H1 (cell line): ENCODE measurements at regions not wholly inside any gene's neighbourhood (a gene's known extent, or its start where the extent isn't known, plus 50 kb on each side); places are given as distances from the start of the nearest gene placed in this dataset.

Experiments used
- CTCF ChIA-PET: fragments of 300-600 bp; sonication (Branson Sonifier 250); formaldehyde crosslinking; loops from one replicate; lab custom pipeline; 2021; ENCODE audit not compliant: partially characterized antibody; lab: Charles Lee
- POLR2A ChIA-PET: fragments of 300-600 bp; sonication (Branson Sonifier 250); formaldehyde crosslinking; loops from one replicate; lab custom pipeline; 2021; ENCODE audit warnings: inconsistent platforms; ENCODE audit not compliant: partially characterized antibody; lab: Charles Lee
- DNase-seq, 2 experiments: peaks; one replicate each; pipeline versions ENCODE4 v3.0.0 to v3.0.0-alpha.2; 2010 to 2022; ENCODE audit warnings: low spot score in 2 of 2, low read depth in 1 of 2, mixed read lengths in 1 of 2
- FAIRE-seq: peaks from 2 replicates; lab custom pipeline; 2011; peaks lifted over from hg19 to GRCh38; lab: Jason Lieb, UNC
- H2AFZ ChIP-seq: 2 replicates; pipeline ENCODE4 v1.8.1; 2012; ENCODE audit warnings: low read length, inconsistent platforms
- H2AK5ac ChIP-seq: 2 replicates; pipeline ENCODE4 v1.6.1; 2013; ENCODE audit warnings: low read depth, low read length
- H2BK120ac ChIP-seq: replicated peaks from 2 replicates; pipeline ENCODE3; 2013; ENCODE audit warnings: low read depth, low read length, inconsistent platforms
- H2BK12ac ChIP-seq: 2 replicates; pipeline ENCODE4 v1.6.1; 2013; ENCODE audit warnings: low read depth, low read length
- H2BK15ac ChIP-seq: 2 replicates; pipeline ENCODE4 v1.6.1; 2013; ENCODE audit warnings: low read length
- H2BK20ac ChIP-seq: 2 replicates; pipeline ENCODE4 v1.6.1; 2013; ENCODE audit warnings: low read length
- H2BK5ac ChIP-seq: 2 replicates; pipeline ENCODE4 v1.6.1; 2013; ENCODE audit warnings: low read depth, low read length
- H3K14ac ChIP-seq: 2 replicates; pipeline ENCODE4 v1.6.1; 2013; ENCODE audit warnings: inconsistent platforms; ENCODE audit not compliant: insufficient read length
- H3K18ac ChIP-seq: 2 replicates; pipeline ENCODE4 v1.6.1; 2013; ENCODE audit warnings: low read length; ENCODE audit errors: extremely low read depth
- H3K23ac ChIP-seq: 2 replicates; pipeline ENCODE4 v1.6.1; 2013; ENCODE audit warnings: inconsistent platforms; ENCODE audit not compliant: insufficient read length
- H3K23me2 ChIP-seq: 2 replicates; pipeline ENCODE4 v1.6.1; 2013; ENCODE audit warnings: low read depth, low read length
- H3K27ac ChIP-seq: 2 replicates; pipeline ENCODE4 v1.6.1; 2011; ENCODE audit warnings: low read depth, low read length, inconsistent platforms
- H3K27me3 ChIP-seq, 4 experiments: replicated peaks in 1 of 4; 1 replicate in 1 of 4; 2 replicates in 3 of 4; pipeline versions ENCODE4 v1.6.1 to v1.8.1; 2011 to 2013; ENCODE audit warnings: low read length in 3 of 4, mild to moderate bottlenecking in 3 of 4, inconsistent platforms in 2 of 4, mixed read lengths in 2 of 4, moderate library complexity in 1 of 4; ENCODE audit not compliant: control insufficient read depth in 3 of 4, insufficient read depth in 3 of 4; ENCODE audit errors: extremely low read depth in 1 of 4
- H3K36me3 ChIP-seq, 4 experiments: 2 replicates each; pipeline versions ENCODE4 v1.6.1 to v1.8.1; 2011 to 2013; ENCODE audit warnings: mild to moderate bottlenecking in 4 of 4, low read length in 3 of 4, moderate library complexity in 2 of 4, control low read depth in 1 of 4, inconsistent platforms in 1 of 4; ENCODE audit not compliant: insufficient read depth in 4 of 4, control insufficient read depth in 2 of 4
- H3K4ac ChIP-seq: replicated peaks from 2 replicates; pipeline ENCODE3; 2013; ENCODE audit warnings: low read length, low read depth, mixed read lengths, inconsistent platforms; ENCODE audit not compliant: insufficient read length
- H3K4me1 ChIP-seq, 4 experiments: replicated peaks in 1 of 4; 1 replicate in 1 of 4; 2 replicates in 3 of 4; pipeline versions ENCODE4 v1.6.1 to v1.8.1; 2011 to 2013; ENCODE audit warnings: low read length in 3 of 4, inconsistent platforms in 2 of 4, mixed read lengths in 1 of 4; ENCODE audit not compliant: insufficient read depth in 4 of 4, control insufficient read depth in 3 of 4
- H3K4me2 ChIP-seq, 2 experiments: 2 replicates each; pipeline versions ENCODE4 v1.6.1 to v1.8.1; 2011 to 2013; ENCODE audit warnings: low read depth in 2 of 2, low read length in 2 of 2, control low read depth in 1 of 2, inconsistent platforms in 1 of 2, mild to moderate bottlenecking in 1 of 2; ENCODE audit not compliant: insufficient read depth in 1 of 2
- H3K4me3 ChIP-seq, 4 experiments: fragments of 200-600, 300-600 bp in 1 of 4; sonication (generic), shearing (Covaris generic), sonication (Bioruptor Twin) in 1 of 4; 2 replicates each; pipeline versions ENCODE4 v1.5.1 to v1.8.1; 2011 to 2016; ENCODE audit warnings: low read length in 4 of 4, low read depth in 3 of 4, control low read depth in 2 of 4, inconsistent platforms in 2 of 4, mild to moderate bottlenecking in 2 of 4, mixed read lengths in 1 of 4, moderate library complexity in 1 of 4; ENCODE audit not compliant: insufficient read depth in 2 of 4; ENCODE audit errors: extremely low read depth in 1 of 4
- H3K56ac ChIP-seq: replicated peaks from 2 replicates; pipeline ENCODE3; 2013; ENCODE audit warnings: low read depth, mild to moderate bottlenecking, mixed read lengths, low read length, inconsistent platforms; ENCODE audit not compliant: insufficient read length
- H3K79me1 ChIP-seq: 2 replicates; pipeline ENCODE4 v1.6.1; 2013; ENCODE audit warnings: low read depth, low read length, control low read depth
- H3K79me2 ChIP-seq, 2 experiments: 2 replicates each; pipeline versions ENCODE4 v1.6.1 to v1.8.1; 2012 to 2013; ENCODE audit warnings: low read length in 2 of 2, mild to moderate bottlenecking in 2 of 2, inconsistent platforms in 1 of 2; ENCODE audit not compliant: insufficient read depth in 2 of 2, control insufficient read depth in 1 of 2
- H3K9ac ChIP-seq, 4 experiments: replicated peaks in 1 of 4; 1 replicate in 1 of 4; 2 replicates in 3 of 4; pipeline versions ENCODE4 v1.6.1 to v1.8.1; 2011 to 2013; ENCODE audit warnings: low read depth in 3 of 4, low read length in 3 of 4, control low read depth in 2 of 4, mild to moderate bottlenecking in 2 of 4, moderate library complexity in 2 of 4, inconsistent platforms in 1 of 4; ENCODE audit errors: extremely low read depth in 1 of 4
- H3K9me3 ChIP-seq, 2 experiments: 2 replicates each; pipeline versions ENCODE4 v1.6.1 to v1.8.1; 2012 to 2013; ENCODE audit warnings: mild to moderate bottlenecking in 2 of 2, moderate library complexity in 2 of 2, control low read depth in 1 of 2, inconsistent platforms in 1 of 2, low read depth in 1 of 2, low read length in 1 of 2, mixed read lengths in 1 of 2; ENCODE audit not compliant: insufficient read depth in 2 of 2
- H4K20me1 ChIP-seq, 2 experiments: replicated peaks in 1 of 2; 2 replicates each; pipeline versions ENCODE3 to v1.8.1; 2011 to 2013; ENCODE audit warnings: inconsistent platforms in 2 of 2, low read length in 2 of 2, mild to moderate bottlenecking in 1 of 2; ENCODE audit not compliant: insufficient read depth in 2 of 2, control insufficient read depth in 1 of 2
- H4K5ac ChIP-seq: 2 replicates; pipeline ENCODE4 v1.6.1; 2013; ENCODE audit warnings: low read length, low read depth, mixed read lengths, inconsistent platforms; ENCODE audit not compliant: insufficient read length
- H4K8ac ChIP-seq: 2 replicates; pipeline ENCODE4 v1.8.0; 2013; ENCODE audit warnings: mild to moderate bottlenecking, moderate library complexity, low read length, inconsistent platforms; ENCODE audit not compliant: insufficient read depth; ENCODE audit errors: extremely low read depth
- H4K91ac ChIP-seq: replicated peaks from 2 replicates; pipeline ENCODE3; 2013; ENCODE audit warnings: low read length, mixed read lengths, inconsistent platforms; ENCODE audit not compliant: insufficient read length
- ATF2 ChIP-seq: IDR thresholded peaks from 2 replicates; pipeline ENCODE4 v1.6.1; 2012; ENCODE audit warnings: low read length, inconsistent platforms
- CBX5 ChIP-seq: fragments of 300-800, 300-1000 bp; sonication (generic); IDR thresholded peaks from 2 replicates; pipeline ENCODE4 v1.7.1; 2016; ENCODE audit warnings: antibody characterized with exemption, low read length, low read depth
- CHD1 ChIP-seq: IDR thresholded peaks from 2 replicates; pipeline ENCODE4 v1.6.1; 2012; ENCODE audit warnings: low read depth, low read length, improper control_type of control experiment
- CHD2 ChIP-seq: IDR thresholded peaks from 2 replicates; pipeline ENCODE4 v1.6.1; 2012; ENCODE audit warnings: low read length, improper control_type of control experiment
- POLR2A ChIP-seq, 2 experiments: IDR thresholded peaks; 1 replicate in 1 of 2; 2 replicates in 1 of 2; pipeline ENCODE4 v1.6.1; 2011; ENCODE audit warnings: low read depth in 2 of 2, low read length in 2 of 2, mild to moderate bottlenecking in 2 of 2; ENCODE audit errors: control extremely low read depth in 1 of 2
- SIRT6 ChIP-seq: IDR thresholded peaks from one replicate; pipeline ENCODE4 v1.7.1; 2012; ENCODE audit warnings: low read length, inconsistent platforms
- SP2 ChIP-seq: IDR thresholded peaks from 2 replicates; pipeline ENCODE4 v1.6.1; 2012; ENCODE audit warnings: mild to moderate bottlenecking, low read length, inconsistent platforms
- USF2 ChIP-seq: IDR thresholded peaks from 2 replicates; pipeline ENCODE4 v1.6.1; 2011; ENCODE audit warnings: low read length, improper control_type of control experiment
- WGBS, 2 experiments: shearing (Covaris generic) in 1 of 2; methylation state at CpG; one replicate each; pipeline versions ENCODE4 v1.1.6 to v1.1.7; 2013 to 2015; ENCODE audit warnings: low lambda C conversion rate in 2 of 2, mixed read lengths in 2 of 2, inconsistent platforms in 1 of 2, low coverage in 1 of 2, missing lambda C conversion rate in 1 of 2; ENCODE audit not compliant: insufficient replicate concordance in 2 of 2, insufficient coverage in 1 of 2, insufficient read length in 1 of 2; ENCODE audit errors: extremely low coverage in 1 of 2, missing lambda C conversion rate in 1 of 2; 5-methylcytosine and 5-hydroxymethylcytosine counted together

GRCh38 chr6:156720691-156721685 lies 56.2 kb upstream of the ARID1B start:
- Histone ChIP-seq H3K18ac (peak overlapping the region; percentile 82), H4K8ac (no peak overlapping the region), H4K5ac (peak overlapping the region; percentile 24), H2AFZ (no peak overlapping the region), H3K27ac (peak overlapping the region; percentile 46; the same call in 1 of the 2 replicates), H3K4me1 (peaks cover 14 to 28% (median 24%) of the 10 kb centered on the region in 4 experiments; a peak in 6 of 7 replicates), H3K27me3 (no peaks in the 10 kb centered on the region), H2BK20ac (peak overlapping the region; percentile 98), H3K56ac (no peak overlapping the region), H4K20me1 (no peaks in the 10 kb centered on the region), H2BK120ac (peak overlapping the region; percentile 86), H3K4me2 (peak overlapping the region; percentile 44 to 64), H3K9ac (no peak overlapping the region), H3K14ac (no peak overlapping the region), H4K91ac (peak overlapping the region; percentile 20), H3K79me2 (no peaks in the 10 kb centered on the region), H3K23ac (no peak overlapping the region), H3K36me3 (no peaks in the 10 kb centered on the region), H3K4ac (no peak overlapping the region), H3K4me3 (peak overlapping the region in 1 of 4 experiments; percentile 34; a peak in 1 of 8 replicates), H3K9me3 (no peaks in the 10 kb centered on the region), H3K23me2 (no peaks in the 10 kb centered on the region; the same call in 1 of the 2 replicates), H2BK12ac (peak overlapping the region; percentile 100), H2BK15ac (no peak overlapping the region), H2BK5ac (peak overlapping the region; percentile 96; the same call in 1 of the 2 replicates), H2AK5ac (0 out of 2 replicates have a peak overlapping the region, but pooled peaks have one; percentile 87), H3K79me1 (no peaks in the 10 kb centered on the region)
- 31% methylated on average over 17 of the region's 17 CpGs; no CpG with 5 or more reads in 1 of the 2 experiments for WGBS, 2 experiments
- ChIA-PET POLR2A (interaction anchor here (1.1 to 1.6 kb wide), 4 partner anchors 10 to 368 kb away, joined by 3 to 6 read pairs (median 4); no protein-coding TSS in a partner anchor), CTCF (interaction anchor here (0.7 to 1.9 kb wide), 10 partner anchors 12 to 255 kb away, joined by 3 to 8 read pairs (median 3); no protein-coding TSS in a partner anchor)
- DNase-seq (peak; percentile 63 to 65), FAIRE-seq (peak; percentile 68)
- TF ChIP-seq SIRT6 = no peak
- no peak for TF ChIP-seq ATF2
- TF ChIP-seq POLR2A (IDR thresholded peaks at IDR 0.05; ENCODE audit: control extremely low read depth in 1 of 2, low read depth in 2 of 2, low read length in 2 of 2) = peak in 1 of 2 experiments; percentile 68; a peak in 2 of 3 replicates
- no peak for TF ChIP-seq SP2
- no peak for TF ChIP-seq CBX5
- TF ChIP-seq USF2 = no peak
- TF ChIP-seq CHD1 = no peak
- no peak for TF ChIP-seq CHD2
